Esophagus muscularis mucosa (tissue), 4 donors: ENCODE measurements at regions not wholly inside any gene's neighbourhood (a gene's known extent, or its start where the extent isn't known, plus 50 kb on each side); places are given as distances from the start of the nearest gene placed in this dataset.
A peak's percentile ranks its signal among the peaks of the same experiment; 100 is the strongest.

Experiments used
- DNase-seq: peaks from one replicate; pipeline ENCODE4 v3.0.0-alpha.2; 2017; ENCODE audit errors: extremely low spot score
- H3K27ac ChIP-seq, 4 donors: fragments of 200-600 bp; sonication (generic); replicated peaks in 1 of 4; 1 replicate in 3 of 4; 2 replicates in 1 of 4; pipeline ENCODE4 v1.5.1; 2016 to 2019; ENCODE audit warnings: mild to moderate bottlenecking in 1 of 4
- H3K27me3 ChIP-seq, 4 donors: fragments of 200-600 bp; sonication (generic); one replicate each; pipeline versions ENCODE4 v1.5.1 to v1.6.0; 2016 to 2019
- H3K36me3 ChIP-seq, 4 donors: fragments of 200-600 bp; sonication (generic); one replicate each; pipeline ENCODE4 v1.5.1; 2016 to 2019
- H3K4me1 ChIP-seq, 4 donors: fragments of 200-600 bp; sonication (generic); one replicate each; pipeline ENCODE4 v1.5.1; 2016 to 2019
- H3K4me3 ChIP-seq, 4 donors: fragments of 200-600 bp; sonication (generic); 1 replicate in 2 of 4; 2 replicates in 2 of 4; pipeline ENCODE4 v1.5.1; 2016 to 2019; ENCODE audit warnings: mild to moderate bottlenecking in 4 of 4, moderate library complexity in 1 of 4
- H3K9me3 ChIP-seq, 4 donors: fragments of 200-600 bp; sonication (generic); 1 replicate in 3 of 4; 2 replicates in 1 of 4; pipeline ENCODE4 v1.5.1; 2016 to 2019
- CTCF ChIP-seq, 3 experiments: fragments of 200-600 bp in 2 of 3; fragments of 450-650 bp in 1 of 3; sonication (generic) in 2 of 3; IDR thresholded peaks; one replicate each; pipeline ENCODE4 v1.5.1; 2017 to 2019; ENCODE audit warnings: antibody characterized with exemption in 3 of 3, mild to moderate bottlenecking in 2 of 3, moderate library complexity in 1 of 3
- EP300 ChIP-seq: sonication (generic); formaldehyde crosslinking; IDR thresholded peaks from one replicate; pipeline ENCODE4 v1.6.1; 2017; ENCODE audit warnings: antibody characterized with exemption
- POLR2A ChIP-seq: fragments of 450-650 bp; IDR thresholded peaks from one replicate; pipeline ENCODE4 v1.6.1; 2017; ENCODE audit warnings: antibody characterized with exemption, moderate library complexity, mild to moderate bottlenecking, low read depth
- POLR2AphosphoS5 ChIP-seq, 2 donors: sonication (generic); formaldehyde crosslinking; IDR thresholded peaks; one replicate each; pipeline ENCODE4 v1.6.1; 2017; ENCODE audit warnings: antibody characterized with exemption in 2 of 2
- WGBS: methylation state at CpG from one replicate; pipeline ENCODE4 v1.1.5; 2018; 5-methylcytosine and 5-hydroxymethylcytosine counted together
- intact Hi-C: fragments of 100-400 bp; cut with DNase I; formaldehyde crosslinking; loops from one replicate; pipeline ENCODE4 v1.15.1; 2023

- Histone ChIP-seq H3K9me3 (no peaks in the 10 kb centered on the region), H3K27me3 (no peaks in the 10 kb centered on the region), H3K27ac (peak overlapping the region; percentile 7 to 68 (median 51)), H3K36me3 (no peaks in the 10 kb centered on the region), H3K4me3 (no peak overlapping the region), H3K4me1 (peaks cover 29 to 69% (median 36%) of the 10 kb centered on the region in 4 donors)
- TF ChIP-seq POLR2AphosphoS5 (IDR thresholded peaks at IDR 0.05), result no peak
- no peak for TF ChIP-seq CTCF (IDR thresholded peaks at IDR 0.05)
- no peak for TF ChIP-seq EP300
- no peak for TF ChIP-seq POLR2A
- intact Hi-C loops, result no loop called here
- WGBS, result 83% methylated on average over 5 of the region's 5 CpGs
- DNase-seq, result no peak
Measured at GRCh38 chr1:58885998-58886397, 102.2 kb upstream of the JUN start.

- Histone ChIP-seq H3K27me3 (no peaks in the 10 kb centered on the region), H3K36me3 (no peaks in the 10 kb centered on the region), H3K9me3 (no peaks in the 10 kb centered on the region), H3K4me3 (no peak overlapping the region), H3K4me1 (peaks cover 29 to 64% (median 36%) of the 10 kb centered on the region in 4 donors), H3K27ac (peak overlapping the region; percentile 7 to 68 (median 51))
- peak; percentile 19 to 32 for TF ChIP-seq POLR2AphosphoS5 (IDR thresholded peaks at IDR 0.05)
- TF ChIP-seq CTCF (IDR thresholded peaks at IDR 0.05), result no peak
- TF ChIP-seq POLR2A, result no peak
- WGBS, result 83% methylated on average over 4 of the region's 4 CpGs
- intact Hi-C loops, result no loop called here
- DNase-seq, result no peak
Measured at GRCh38 chr1:58886611-58887010, 102.8 kb upstream of the JUN start.

- H3K9me3 ChIP-seq, result no peaks in the 10 kb centered on the region
- TF ChIP-seq POLR2A (no peak), EP300 (no peak), POLR2AphosphoS5 (IDR thresholded peaks at IDR 0.05) (no peak), CTCF (IDR thresholded peaks at IDR 0.05) (no peak)
- no peaks in the 10 kb centered on the region for H3K36me3 ChIP-seq
- intact Hi-C loops, result no loop called here
- DNase-seq, result no peak
- H3K27me3 ChIP-seq, result no peaks in the 10 kb centered on the region
- H3K27ac ChIP-seq, result peak overlapping the region in 3 of 4 donors; percentile 48 to 68 (median 54)
- peaks cover 29 to 64% (median 36%) of the 10 kb centered on the region in 4 donors for H3K4me1 ChIP-seq
- H3K4me3 ChIP-seq, result no peak overlapping the region
Measured at GRCh38 chr1:58887059-58887458, 103.2 kb upstream of the JUN start.

- Histone ChIP-seq H3K9me3 (no peaks in the 10 kb centered on the region), H3K27ac (no peak overlapping the region), H3K4me1 (peaks cover 30 to 59% (median 33%) of the 10 kb centered on the region in 4 donors), H3K27me3 (no peaks in the 10 kb centered on the region), H3K36me3 (no peaks in the 10 kb centered on the region), H3K4me3 (no peak overlapping the region)
- DNase-seq, result no peak
- WGBS, result 90% methylated on average over 5 of the region's 5 CpGs
- no peak for TF ChIP-seq EP300
- no peak for TF ChIP-seq CTCF (IDR thresholded peaks at IDR 0.05)
- TF ChIP-seq POLR2AphosphoS5 (IDR thresholded peaks at IDR 0.05), result no peak
- no peak for TF ChIP-seq POLR2A
- intact Hi-C loops, result no loop called here
Measured at GRCh38 chr1:58888833-58889232, 105.0 kb upstream of the JUN start.

GRCh38 chr1:58890113-58890512, 106.3 kb upstream of the JUN start:
- Histone ChIP-seq H3K27me3 (no peaks in the 10 kb centered on the region), H3K36me3 (no peaks in the 10 kb centered on the region), H3K4me1 (peaks cover 35 to 59% (median 40%) of the 10 kb centered on the region in 4 donors), H3K9me3 (no peaks in the 10 kb centered on the region), H3K4me3 (no peak overlapping the region), H3K27ac (no peak overlapping the region)
- no peak for TF ChIP-seq POLR2A
- TF ChIP-seq EP300, result no peak
- TF ChIP-seq POLR2AphosphoS5 (IDR thresholded peaks at IDR 0.05), result no peak
- no peak for TF ChIP-seq CTCF (IDR thresholded peaks at IDR 0.05)
- 90% methylated on average over 3 of the region's 3 CpGs for WGBS
- no peak for DNase-seq
- intact Hi-C loops, result no loop called here
